ENCODE measurements at regions not wholly inside any gene's neighbourhood (a gene's known extent, or its start where the extent isn't known, plus 50 kb on each side); places are given as distances from the start of the nearest gene placed in this dataset.

DNA sequence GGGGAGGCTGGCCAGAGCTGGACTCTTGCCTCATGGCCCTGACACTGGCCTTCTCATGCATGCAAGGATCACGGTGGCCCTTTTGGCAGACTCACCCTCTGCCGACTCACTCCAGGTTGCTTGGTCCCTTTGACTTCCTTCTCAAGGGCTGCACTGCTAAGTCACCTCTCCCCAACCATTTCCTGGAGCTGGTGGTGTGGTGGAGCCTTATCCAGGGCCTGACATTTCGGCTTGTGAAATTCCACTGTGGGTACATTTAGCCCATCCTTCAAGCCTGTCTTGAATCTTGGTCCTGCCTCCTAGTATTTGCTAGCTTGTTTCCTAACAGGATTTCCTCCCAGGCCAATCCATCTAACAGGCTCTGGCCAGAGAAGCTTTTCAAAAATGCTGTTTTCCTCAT, 52.6 kb upstream of the JUN start:
- TF ChIP-seq, protein P1, sequence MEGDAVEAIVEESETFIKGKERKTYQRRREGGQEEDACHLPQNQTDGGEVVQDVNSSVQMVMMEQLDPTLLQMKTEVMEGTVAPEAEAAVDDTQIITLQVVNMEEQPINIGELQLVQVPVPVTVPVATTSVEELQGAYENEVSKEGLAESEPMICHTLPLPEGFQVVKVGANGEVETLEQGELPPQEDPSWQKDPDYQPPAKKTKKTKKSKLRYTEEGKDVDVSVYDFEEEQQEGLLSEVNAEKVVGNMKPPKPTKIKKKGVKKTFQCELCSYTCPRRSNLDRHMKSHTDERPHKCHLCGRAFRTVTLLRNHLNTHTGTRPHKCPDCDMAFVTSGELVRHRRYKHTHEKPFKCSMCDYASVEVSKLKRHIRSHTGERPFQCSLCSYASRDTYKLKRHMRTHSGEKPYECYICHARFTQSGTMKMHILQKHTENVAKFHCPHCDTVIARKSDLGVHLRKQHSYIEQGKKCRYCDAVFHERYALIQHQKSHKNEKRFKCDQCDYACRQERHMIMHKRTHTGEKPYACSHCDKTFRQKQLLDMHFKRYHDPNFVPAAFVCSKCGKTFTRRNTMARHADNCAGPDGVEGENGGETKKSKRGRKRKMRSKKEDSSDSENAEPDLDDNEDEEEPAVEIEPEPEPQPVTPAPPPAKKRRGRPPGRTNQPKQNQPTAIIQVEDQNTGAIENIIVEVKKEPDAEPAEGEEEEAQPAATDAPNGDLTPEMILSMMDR (IDR thresholded peaks at IDR 0.05; ENCODE audit: low read depth, low read length), result no peak
- TF ChIP-seq, protein P2, sequence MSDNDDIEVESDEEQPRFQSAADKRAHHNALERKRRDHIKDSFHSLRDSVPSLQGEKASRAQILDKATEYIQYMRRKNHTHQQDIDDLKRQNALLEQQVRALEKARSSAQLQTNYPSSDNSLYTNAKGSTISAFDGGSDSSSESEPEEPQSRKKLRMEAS (IDR thresholded peaks at IDR 0.05; ENCODE audit: low read depth, low read length), result no peak
- TF ChIP-seq POLR2A (IDR thresholded peaks at IDR 0.05; ENCODE audit: extremely low read depth, insufficient read length), result no peak

All from NB4 (cell line).